Effector memory CD8-positive, alpha-beta T cell (primary cell): ENCODE measurements at regions not wholly inside any gene's neighbourhood (a gene's known extent, or its start where the extent isn't known, plus 50 kb on each side); places are given as distances from the start of the nearest gene placed in this dataset.

Source experiments
- ATAC-seq: fragments of 150-1000 bp; cut with Tn5 transposase; replicated peaks from 2 replicates; pipeline ENCODE4 v1.10.0; 2021; ENCODE audit warnings: mild to moderate bottlenecking, moderate library complexity
- DNase-seq, 3 experiments: peaks; one replicate each; pipeline ENCODE4 v3.0.0; 2021
- H3K27ac Mint-ChIP-seq, 2 donors: one replicate each; pipeline ENCODE4 v1.8.0; 2022; ENCODE audit warnings: mild to moderate bottlenecking in 2 of 2, mixed read lengths in 2 of 2, moderate library complexity in 2 of 2
- H3K27me3 Mint-ChIP-seq, 2 donors: one replicate each; pipeline ENCODE4 v1.8.0; 2022; ENCODE audit warnings: mixed read lengths in 2 of 2
- H3K36me3 Mint-ChIP-seq: one replicate; pipeline ENCODE4 v1.8.0; 2022; ENCODE audit warnings: mild to moderate bottlenecking, moderate library complexity, mixed read lengths; ENCODE audit not compliant: insufficient read depth
- H3K4me1 Mint-ChIP-seq, 2 donors: one replicate each; pipeline ENCODE4 v1.8.0; 2022; ENCODE audit warnings: low read depth in 2 of 2, mixed read lengths in 2 of 2
- H3K4me3 Mint-ChIP-seq, 2 donors: one replicate each; pipeline ENCODE4 v1.8.0; 2022; ENCODE audit warnings: mild to moderate bottlenecking in 2 of 2, mixed read lengths in 2 of 2, moderate library complexity in 2 of 2
- H3K9me3 Mint-ChIP-seq, 2 donors: one replicate each; pipeline ENCODE4 v1.8.0; 2022; ENCODE audit warnings: mixed read lengths in 2 of 2

DNA sequence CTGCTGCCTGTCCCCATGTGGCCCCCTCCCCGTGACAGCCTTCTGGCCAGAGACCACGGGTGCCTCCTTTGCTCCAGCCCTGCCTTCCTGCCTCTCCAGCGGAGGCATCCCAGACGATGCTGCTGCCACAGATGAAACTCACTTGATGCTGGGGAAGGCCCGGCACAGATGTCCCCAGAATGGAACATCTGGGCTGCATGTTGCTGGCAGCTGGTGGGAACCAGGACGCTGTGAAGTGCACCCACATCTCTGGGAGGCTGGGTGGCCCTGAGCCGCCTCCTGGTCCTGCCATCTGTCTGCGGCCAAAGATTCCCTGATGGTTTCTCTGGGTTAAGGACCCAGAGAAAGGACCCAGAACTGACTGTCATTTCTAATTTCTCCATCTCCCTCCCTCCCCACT is 51.9 kb upstream of the PTPRS start:
- ATAC-seq (no peak), DNase-seq (no peak)
- Mint-ChIP-seq H3K27ac (no peak overlapping the region), H3K4me1 (no peaks in the 10 kb centered on the region), H3K4me3 (no peak overlapping the region), H3K36me3 (no peaks in the 10 kb centered on the region), H3K27me3 (peaks cover 53 to 84% of the 10 kb centered on the region in 2 donors), H3K9me3 (peaks cover 6 to 8% of the 10 kb centered on the region in 2 donors)

DNA sequence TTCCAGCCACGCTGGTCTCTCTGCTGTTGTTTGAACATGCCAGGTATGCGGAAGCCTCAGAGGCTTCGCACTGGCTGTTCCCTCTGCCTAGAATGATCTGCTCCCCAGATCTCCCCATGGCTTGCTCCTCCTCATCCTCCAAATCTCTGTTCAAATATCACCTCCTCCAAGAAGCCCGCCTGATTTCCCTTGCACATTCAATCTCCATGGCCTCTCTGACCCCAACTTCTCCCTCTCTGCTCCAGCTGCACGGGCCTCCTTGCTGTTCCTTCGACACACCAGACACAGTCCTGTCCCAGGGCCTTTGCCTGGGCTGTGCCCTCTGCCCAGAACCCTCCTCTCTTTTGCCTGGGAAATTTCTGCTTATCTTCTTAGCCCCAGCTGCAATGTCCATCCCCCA is 52.5 kb upstream of the PTPRS start:
- DNase-seq (no peak), ATAC-seq (no peak)
- Mint-ChIP-seq H3K36me3 (no peaks in the 10 kb centered on the region), H3K27me3 (peaks cover 47 to 84% of the 10 kb centered on the region in 2 donors), H3K4me3 (no peak overlapping the region), H3K27ac (no peak overlapping the region), H3K4me1 (no peaks in the 10 kb centered on the region), H3K9me3 (peaks cover 6 to 8% of the 10 kb centered on the region in 2 donors)

DNA sequence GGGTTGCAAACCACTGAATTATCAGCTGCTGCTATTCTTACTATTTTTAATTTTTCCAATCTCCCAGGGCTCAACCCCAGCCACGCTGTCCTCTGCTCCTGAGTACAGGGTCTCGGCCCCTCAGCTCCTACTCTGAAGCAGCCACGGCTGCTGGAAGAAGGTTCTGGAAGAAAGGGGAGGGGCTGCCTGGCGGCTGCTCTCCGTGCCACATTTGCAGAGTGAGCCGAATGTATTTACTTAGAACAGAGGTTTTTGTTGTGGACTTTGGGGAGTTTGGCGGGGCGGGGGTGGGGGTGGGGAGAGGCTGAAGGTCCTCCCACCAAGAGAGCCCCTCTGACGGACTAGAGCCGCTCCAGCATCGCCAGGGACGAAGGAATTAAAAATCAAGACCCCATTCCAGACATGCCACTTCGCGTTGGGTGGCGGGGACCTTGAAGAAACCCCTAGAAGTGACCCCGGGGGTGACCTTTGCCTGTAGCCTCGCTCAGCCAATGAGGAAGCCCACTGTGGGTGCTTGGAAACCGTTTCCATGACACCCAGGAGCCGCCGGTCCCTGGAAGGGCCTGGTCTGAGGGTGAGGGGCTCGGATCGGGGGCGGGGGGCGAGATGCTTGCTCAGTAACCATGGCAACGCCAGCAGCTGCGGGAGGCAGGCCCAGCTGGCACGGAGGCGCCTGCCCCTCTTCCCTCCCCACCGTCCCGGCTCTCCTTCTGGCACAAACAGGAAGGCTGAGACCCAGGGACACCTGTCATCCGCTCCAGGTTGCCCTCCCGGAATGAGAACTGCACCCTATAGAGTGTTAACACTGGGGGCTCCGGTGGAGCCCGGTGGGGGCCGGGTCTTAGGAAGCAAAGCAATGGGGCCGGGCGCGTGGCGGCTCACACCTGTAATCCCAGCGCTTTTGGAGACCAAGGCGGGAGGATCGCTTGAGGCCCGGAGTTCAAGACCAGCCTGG is 54.2 kb upstream of the PTPRS start:
- Mint-ChIP-seq H3K27me3 (peaks cover 44 to 70% of the 10 kb centered on the region in 2 donors), H3K4me1 (no peaks in the 10 kb centered on the region), H3K4me3 (no peak overlapping the region), H3K36me3 (no peaks in the 10 kb centered on the region), H3K27ac (no peak overlapping the region), H3K9me3 (peaks cover 4 to 8% of the 10 kb centered on the region in 2 donors)
- no peak for DNase-seq
- ATAC-seq = no peak

DNA sequence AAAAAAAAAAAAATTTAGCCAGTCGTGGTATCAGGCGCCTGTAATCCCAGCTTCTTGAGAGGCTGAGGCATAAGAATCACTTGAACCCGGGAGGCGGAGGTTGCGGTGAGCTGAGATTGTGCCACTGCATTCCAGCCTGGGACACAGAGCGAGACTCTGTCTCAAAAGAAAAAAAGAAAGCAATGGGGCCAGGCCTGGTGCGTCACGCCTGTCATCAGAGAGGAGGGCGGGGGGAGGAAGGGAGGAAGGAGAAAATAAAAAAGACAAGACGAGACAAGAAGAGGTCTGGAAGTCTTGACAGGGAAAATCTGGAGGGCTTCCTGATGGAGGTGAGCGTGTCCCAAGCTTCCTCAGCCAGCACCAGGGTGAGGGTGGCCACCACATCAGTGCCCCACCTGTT is 54.9 kb upstream of the PTPRS start:
- no peak overlapping the region for H3K4me3 Mint-ChIP-seq
- H3K27ac Mint-ChIP-seq = no peak overlapping the region
- H3K4me1 Mint-ChIP-seq = no peaks in the 10 kb centered on the region
- DNase-seq (no peak), ATAC-seq (no peak)
- no peaks in the 10 kb centered on the region for H3K36me3 Mint-ChIP-seq
- peaks cover 44 to 70% of the 10 kb centered on the region in 2 donors for H3K27me3 Mint-ChIP-seq
- H3K9me3 Mint-ChIP-seq = peaks cover 4 to 8% of the 10 kb centered on the region in 2 donors

DNA sequence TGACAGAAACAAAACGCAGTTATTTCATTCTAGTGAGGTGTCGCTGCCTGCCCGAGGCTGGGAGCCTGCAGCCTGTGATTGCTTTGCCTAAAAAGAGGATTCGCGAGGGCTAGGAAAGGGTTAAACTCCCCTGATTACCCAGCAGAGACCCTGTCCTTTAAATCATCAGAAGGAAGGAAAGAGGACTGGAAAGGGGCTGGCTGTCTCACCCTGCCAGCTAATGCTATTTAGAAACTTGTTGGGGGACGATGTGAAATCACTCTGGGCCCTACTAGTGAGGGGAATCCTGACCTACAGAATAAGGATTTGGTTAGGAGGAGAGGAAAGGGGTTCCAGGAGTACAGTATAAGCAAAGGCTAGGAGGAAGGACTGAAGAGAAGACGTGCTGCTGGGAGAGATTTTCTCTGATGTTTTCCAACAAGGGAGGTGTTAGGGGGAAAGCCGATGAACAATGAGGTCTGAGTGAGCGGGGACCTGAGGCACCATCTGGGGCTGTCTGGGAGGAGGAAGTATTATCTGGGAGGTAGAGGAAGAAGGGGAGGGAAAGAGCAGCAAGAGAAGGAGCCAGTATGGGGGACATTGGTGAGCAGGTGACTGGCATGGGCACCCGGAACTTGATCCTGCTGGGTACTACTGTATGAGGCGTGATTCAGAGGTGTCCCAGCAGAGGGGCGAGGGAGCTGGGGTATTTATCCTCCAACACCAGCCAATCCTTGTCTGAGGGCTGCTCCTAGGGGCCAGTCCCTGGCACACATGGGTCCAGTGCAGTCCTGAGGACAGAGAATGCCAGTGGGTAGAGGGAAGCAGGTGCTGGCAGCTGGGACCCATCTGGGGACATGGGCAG is 55.7 kb upstream of the PTPRS start:
- Mint-ChIP-seq H3K4me3 (no peak overlapping the region), H3K27me3 (peaks cover 42 to 69% of the 10 kb centered on the region in 2 donors), H3K4me1 (no peaks in the 10 kb centered on the region), H3K27ac (no peak overlapping the region), H3K9me3 (peaks cover 4 to 8% of the 10 kb centered on the region in 2 donors), H3K36me3 (no peaks in the 10 kb centered on the region)
- DNase-seq (no peak), ATAC-seq (no peak)

- ATAC-seq (no peak), DNase-seq (no peak)
- Mint-ChIP-seq H3K36me3 (no peaks in the 10 kb centered on the region), H3K4me3 (no peak overlapping the region), H3K9me3 (peaks cover 4 to 8% of the 10 kb centered on the region in 2 donors), H3K27me3 (peaks cover 36 to 62% of the 10 kb centered on the region in 2 donors), H3K4me1 (no peaks in the 10 kb centered on the region), H3K27ac (no peak overlapping the region)
These were observed 56.4 kb upstream of the PTPRS start for GRCh38 chr19:5396963-5397362.

GRCh38 chr19:5397804-5398692 is 57.2 kb upstream of the ZNRF4 start:
- ATAC-seq (no peak), DNase-seq (no peak)
- H3K4me1 Mint-ChIP-seq = no peaks in the 10 kb centered on the region
- no peaks in the 10 kb centered on the region for H3K36me3 Mint-ChIP-seq
- H3K9me3 Mint-ChIP-seq = peaks cover 4 to 8% of the 10 kb centered on the region in 2 donors
- no peak overlapping the region for H3K27ac Mint-ChIP-seq
- no peak overlapping the region for H3K4me3 Mint-ChIP-seq
- H3K27me3 Mint-ChIP-seq = peaks cover 25 to 51% of the 10 kb centered on the region in 2 donors

- Mint-ChIP-seq H3K4me3 (no peak overlapping the region), H3K27me3 (peaks cover 21 to 45% of the 10 kb centered on the region in 2 donors), H3K27ac (no peak overlapping the region), H3K9me3 (peaks cover 4 to 8% of the 10 kb centered on the region in 2 donors), H3K4me1 (no peaks in the 10 kb centered on the region), H3K36me3 (no peaks in the 10 kb centered on the region)
- ATAC-seq = no peak
- no peak for DNase-seq
These were observed 56.5 kb upstream of the ZNRF4 start for GRCh38 chr19:5398693-5399057.

- H3K36me3 Mint-ChIP-seq = peaks cover 2% of the 10 kb centered on the region
- H3K4me1 Mint-ChIP-seq = no peaks in the 10 kb centered on the region
- ATAC-seq = no peak
- no peak overlapping the region for H3K4me3 Mint-ChIP-seq
- H3K27me3 Mint-ChIP-seq = peaks cover 22 to 28% of the 10 kb centered on the region in 2 donors
- peak; percentile 9 to 33 (median 30) for DNase-seq
- no peak overlapping the region for H3K27ac Mint-ChIP-seq
- H3K9me3 Mint-ChIP-seq = peaks cover 10 to 13% of the 10 kb centered on the region in 2 donors
These were observed 51.1 kb upstream of the ZNRF4 start for GRCh38 chr19:5403968-5404640.
